HCT116 (cell line): ENCODE measurements at regions not wholly inside any gene's neighbourhood (a gene's known extent, or its start where the extent isn't known, plus 50 kb on each side); places are given as distances from the start of the nearest gene placed in this dataset.

Source experiments
- ATAC-seq: fragments of 200-7000 bp; cut with Tn5 transposase; 2 replicates; pipeline ENCODE4 v1.9.1; 2020; ENCODE audit warnings: mild to moderate bottlenecking, moderate library complexity
- BruUV-seq: library from RNA; stranded (reverse); fragments of 400-500 nt; replicated peaks from 2 replicates; lab custom pipeline; 2021; lab: Mats Ljungman, UMichigan
- CTCF ChIA-PET: fragments of 300-600 bp; sonication (Branson Sonifier 250); formaldehyde crosslinking; loops from one replicate; lab custom pipeline; 2021; ENCODE audit warnings: antibody characterized with exemption; lab: Charles Lee
- POLR2A ChIA-PET: fragments of 300-600, 350-600 bp; sonication (Branson Sonifier 250); formaldehyde crosslinking; loops from one replicate; lab custom pipeline; 2021; ENCODE audit warnings: antibody characterized with exemption; lab: Charles Lee
- RAD21 ChIA-PET, 2 experiments: fragments of 300-600 bp; sonication (Branson Sonifier 250); formaldehyde crosslinking; loops; one replicate each; lab custom pipeline; 2023; ENCODE audit warnings: low total read pairs in 2 of 2; ENCODE audit not compliant: uncharacterized antibody in 2 of 2, unreplicated experiment in 2 of 2, low non-redundant PET in 1 of 2; lab: Charles Lee
- DNase-seq: peaks from one replicate; pipeline ENCODE4 v3.0.0-alpha.2; 2010; ENCODE audit warnings: low read depth, low spot score
- H2AFZ ChIP-seq: fragments of 200-600 bp; shearing (Covaris generic), sonication (generic); 2 replicates; pipeline ENCODE4 v1.6.1; 2017; ENCODE audit warnings: low read depth, mixed run types, mixed read lengths, antibody characterized with exemption, low read length; ENCODE audit not compliant: poor library complexity, severe bottlenecking
- H3K27ac ChIP-seq: 2 replicates; pipeline ENCODE4 v1.5.1; 2012; ENCODE audit warnings: low read depth, low read length
- H3K27me3 ChIP-seq: fragments of 200-600 bp; sonication (generic); 2 replicates; pipeline ENCODE4 v1.6.1; 2016; ENCODE audit warnings: mixed run types, low read length, mixed read lengths; ENCODE audit not compliant: insufficient read depth
- H3K36me3 ChIP-seq, 2 experiments: fragments of 200-500 bp in 1 of 2; fragments of 200-600 bp in 1 of 2; sonication (Bioruptor generic) in 1 of 2; sonication (generic) in 1 of 2; 2 replicates each; pipeline versions ENCODE4 v1.5.1 to v1.6.1; 2014 to 2016; ENCODE audit warnings: low read length in 2 of 2, inconsistent platforms in 1 of 2, mixed read lengths in 1 of 2, mixed run types in 1 of 2; ENCODE audit not compliant: insufficient read depth in 2 of 2, control insufficient read depth in 1 of 2
- H3K4me1 ChIP-seq, 2 experiments: fragments of 200-600 bp in 1 of 2; sonication (generic) in 1 of 2; 2 replicates each; pipeline versions ENCODE4 v1.5.1 to v1.6.1; 2012 to 2017; ENCODE audit warnings: low read length in 2 of 2, inconsistent platforms in 1 of 2, mild to moderate bottlenecking in 1 of 2, mixed read lengths in 1 of 2, mixed run types in 1 of 2, moderate library complexity in 1 of 2; ENCODE audit not compliant: insufficient read depth in 2 of 2, control insufficient read depth in 1 of 2
- H3K4me2 ChIP-seq: fragments of 200-600 bp; sonication (generic); 2 replicates; pipeline ENCODE4 v1.6.1; 2017; ENCODE audit warnings: mixed run types, low read length, mixed read lengths
- H3K4me3 ChIP-seq, 2 experiments: fragments of 200-600 bp in 1 of 2; sonication (generic) in 1 of 2; replicated peaks in 1 of 2; 2 replicates each; pipeline ENCODE4 v1.5.1; 2011 to 2016; ENCODE audit warnings: low read length in 2 of 2, control low read depth in 1 of 2, low read depth in 1 of 2, mild to moderate bottlenecking in 1 of 2, mixed read lengths in 1 of 2, mixed run types in 1 of 2
- H3K79me2 ChIP-seq: fragments of 200-600 bp; sonication (generic); 2 replicates; pipeline ENCODE4 v1.6.1; 2017; ENCODE audit warnings: mild to moderate bottlenecking, mixed run types, low read length, moderate library complexity, mixed read lengths; ENCODE audit not compliant: insufficient read depth
- H3K9ac ChIP-seq: fragments of 200-600 bp; sonication (generic); 2 replicates; pipeline ENCODE4 v1.6.1; 2016; ENCODE audit warnings: low read length, mixed read lengths
- H3K9me2 ChIP-seq: fragments of 200-600 bp; sonication (generic), shearing (Covaris generic); 2 replicates; pipeline ENCODE4 v1.6.1; 2017; ENCODE audit warnings: mixed run types, mild to moderate bottlenecking, moderate library complexity; ENCODE audit not compliant: insufficient read depth
- H3K9me3 ChIP-seq, 2 experiments: fragments of 200-500 bp in 1 of 2; fragments of 200-600 bp in 1 of 2; sonication (Bioruptor generic) in 1 of 2; sonication (generic) in 1 of 2; 2 replicates each; pipeline ENCODE4 v1.6.1; 2014 to 2017; ENCODE audit warnings: low read length in 2 of 2, mixed read lengths in 2 of 2, inconsistent platforms in 1 of 2, low read depth in 1 of 2, mild to moderate bottlenecking in 1 of 2, mixed run types in 1 of 2, moderate library complexity in 1 of 2; ENCODE audit not compliant: control insufficient read depth in 1 of 2, insufficient read depth in 1 of 2
- H4K20me1 ChIP-seq: fragments of 200-600 bp; sonication (generic), shearing (Covaris generic); 2 replicates; pipeline ENCODE4 v1.6.1; 2017; ENCODE audit warnings: mixed run types, mild to moderate bottlenecking, moderate library complexity; ENCODE audit not compliant: insufficient read depth
- CBX3 ChIP-seq: IDR thresholded peaks from 2 replicates; pipeline ENCODE4 v1.6.1; 2012; ENCODE audit warnings: low read depth
- EZH2 ChIP-seq: fragments of 200-600 bp; sonication (generic); IDR thresholded peaks from 2 replicates; pipeline ENCODE4 v1.6.1; 2017; ENCODE audit warnings: antibody characterized with exemption, mixed run types
- EZH2phosphoT487 ChIP-seq: fragments of 200-600 bp; IDR thresholded peaks from 2 replicates; pipeline ENCODE4 v1.6.1; 2018; ENCODE audit warnings: antibody characterized with exemption, borderline replicate concordance
- POLR2A ChIP-seq: IDR thresholded peaks from 2 replicates; pipeline ENCODE4 v1.7.0; 2011; ENCODE audit warnings: borderline replicate concordance; ENCODE audit not compliant: insufficient read depth, insufficient read length; ENCODE audit errors: extremely low read depth
- SIN3A ChIP-seq: IDR thresholded peaks from 2 replicates; pipeline ENCODE4 v1.6.1; 2012; ENCODE audit warnings: low read depth
- YY1 ChIP-seq: IDR thresholded peaks from 2 replicates; pipeline ENCODE4 v1.6.1; 2011; ENCODE audit warnings: low read length, low read depth, moderate library complexity, mild to moderate bottlenecking; ENCODE audit not compliant: insufficient replicate concordance; ENCODE audit errors: extremely low read depth
- ZFX ChIP-seq: fragments of 450-650 bp; IDR thresholded peaks from 2 replicates; pipeline ENCODE4 v1.6.1; 2017
- ZNF274 ChIP-seq: fragments of 200-500 bp; sonication (Bioruptor generic); IDR thresholded peaks from 2 replicates; pipeline ENCODE4 v1.6.1; 2014; ENCODE audit warnings: mild to moderate bottlenecking, low read depth, low read length, inconsistent platforms
- intact Hi-C: fragments of 100-400 bp; cut with micrococcal nuclease; formaldehyde crosslinking; loops from 2 replicates; pipeline ENCODE4 v1.10.0; 2022
- TF ChIP-seq, protein P1 (sequence below): IDR thresholded peaks from 2 replicates; pipeline ENCODE4 v1.6.1; 2012
- TF ChIP-seq, protein P2 (sequence below): IDR thresholded peaks from 2 replicates; pipeline ENCODE4 v1.6.1; 2012

DNA sequence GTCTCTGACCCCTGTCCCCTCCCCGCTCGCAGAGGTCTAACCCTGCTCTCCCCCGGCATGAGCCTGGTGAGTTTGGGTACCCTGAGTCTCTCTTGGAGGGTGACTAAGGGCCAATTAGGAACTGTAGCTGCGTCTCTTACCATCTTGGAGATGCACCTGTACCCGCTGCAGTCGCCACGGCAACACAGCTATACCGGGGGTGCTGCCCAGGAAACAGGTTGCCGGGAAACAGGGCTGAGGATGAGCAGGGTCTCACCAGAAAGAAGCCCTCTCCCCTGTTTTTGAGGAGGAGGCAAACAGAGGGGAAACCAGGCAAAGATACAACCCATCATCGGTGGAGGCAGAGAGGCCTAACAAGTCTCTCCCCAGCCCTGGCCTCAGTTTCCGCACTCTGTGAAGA lies 140.2 kb downstream of the TMEM132E start (continued):
- TF ChIP-seq EZH2 (no peak), SIN3A (no peak), YY1 (no peak)
- TF ChIP-seq, protein P1, sequence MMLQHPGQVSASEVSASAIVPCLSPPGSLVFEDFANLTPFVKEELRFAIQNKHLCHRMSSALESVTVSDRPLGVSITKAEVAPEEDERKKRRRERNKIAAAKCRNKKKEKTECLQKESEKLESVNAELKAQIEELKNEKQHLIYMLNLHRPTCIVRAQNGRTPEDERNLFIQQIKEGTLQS = no peak

DNA sequence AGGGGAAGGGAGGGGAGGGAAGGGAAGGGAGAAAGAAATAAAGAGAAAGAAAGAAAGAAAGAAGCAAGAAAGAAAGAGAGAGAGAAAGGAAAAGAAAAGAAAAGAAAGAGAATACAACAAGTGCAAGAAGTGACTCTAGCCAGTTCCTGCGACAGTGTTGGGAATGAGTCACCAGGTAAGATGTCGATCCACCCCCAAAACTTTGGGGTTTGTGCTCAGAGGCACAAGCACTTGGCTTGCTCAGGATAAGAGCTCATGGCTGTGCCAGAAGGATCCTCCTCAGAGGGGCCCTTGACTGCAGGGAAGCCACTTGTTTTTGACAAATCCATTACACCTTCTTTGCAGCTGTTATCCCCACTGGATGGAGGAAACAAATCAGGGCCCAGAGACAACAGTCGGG lies 137.7 kb downstream of the TMEM132E start:
- intact Hi-C loops = no loop called here
- POLR2A ChIA-PET = no interaction called here

DNA sequence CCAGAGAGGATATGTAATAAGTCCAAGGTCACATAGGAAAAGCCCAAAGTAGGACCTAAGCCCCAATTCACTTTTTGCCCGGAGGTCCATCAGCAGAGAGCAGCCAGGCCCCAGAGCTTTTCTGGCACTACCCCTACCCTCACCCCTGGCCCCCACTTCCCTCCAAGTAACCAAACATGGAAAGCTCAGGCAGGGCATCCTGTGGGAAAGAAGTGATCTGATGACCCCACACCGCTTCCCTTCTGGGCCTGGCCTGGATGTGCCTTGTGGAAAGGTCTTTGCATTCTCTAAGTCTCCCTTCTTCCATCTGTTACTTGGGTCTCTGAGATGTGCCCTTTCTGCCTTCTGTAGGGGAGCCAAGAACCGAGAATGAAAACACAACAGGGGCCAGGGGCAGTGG lies 136.9 kb downstream of the TMEM132E start:
- ChIA-PET CTCF (no interaction called here), RAD21 (interaction anchor here in 1 of 2 experiments (0.6 kb wide), 1 partner anchor 15 kb away, joined by 3 read pairs; no protein-coding TSS in a partner anchor), POLR2A (no interaction called here)
- H3K36me3 ChIP-seq = no peaks in the 10 kb centered on the region
- no peaks in the 10 kb centered on the region for H3K79me2 ChIP-seq
- no peak overlapping the region for H3K4me3 ChIP-seq
- DNase-seq (no peak), ATAC-seq (no peak)
- H4K20me1 ChIP-seq = no peaks in the 10 kb centered on the region
- no peak overlapping the region for H3K9ac ChIP-seq
- TF ChIP-seq POLR2A = no peak
- TF ChIP-seq ZFX = no peak
- TF ChIP-seq, protein P2, sequence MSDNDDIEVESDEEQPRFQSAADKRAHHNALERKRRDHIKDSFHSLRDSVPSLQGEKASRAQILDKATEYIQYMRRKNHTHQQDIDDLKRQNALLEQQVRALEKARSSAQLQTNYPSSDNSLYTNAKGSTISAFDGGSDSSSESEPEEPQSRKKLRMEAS = no peak
- TF ChIP-seq EZH2phosphoT487 = no peak
- TF ChIP-seq EZH2 = no peak
- TF ChIP-seq, all 23 proteins: peak for 0
- BruUV-seq = no TSS peak
- H3K27me3 ChIP-seq = peaks cover 34% of the 10 kb centered on the region
- no peak overlapping the region for H2AFZ ChIP-seq
- peaks cover 0 to 12% of the 10 kb centered on the region in 2 experiments; a peak in 2 of 4 replicates for H3K4me1 ChIP-seq
- intact Hi-C loops = no loop called here
- no peaks in the 10 kb centered on the region for H3K9me2 ChIP-seq
- no peak overlapping the region for H3K4me2 ChIP-seq
- H3K27ac ChIP-seq = no peak overlapping the region
- H3K9me3 ChIP-seq = no peaks in the 10 kb centered on the region

More for the DNA sequence above, 137.7 kb downstream of the TMEM132E start:
- Histone ChIP-seq H3K27ac (no peak overlapping the region), H3K9me2 (no peaks in the 10 kb centered on the region), H3K79me2 (no peaks in the 10 kb centered on the region), H3K4me3 (no peak overlapping the region), H3K9me3 (no peaks in the 10 kb centered on the region), H2AFZ (no peak overlapping the region), H4K20me1 (no peaks in the 10 kb centered on the region), H3K4me2 (no peak overlapping the region), H3K27me3 (peaks cover 26% of the 10 kb centered on the region), H3K4me1 (peaks cover 0 to 20% of the 10 kb centered on the region in 2 experiments; a peak in 3 of 4 replicates), H3K9ac (no peak overlapping the region), H3K36me3 (no peaks in the 10 kb centered on the region)
- ATAC-seq (no peak), DNase-seq (no peak)
- TF ChIP-seq CBX3 (no peak), ZNF274 (no peak), YY1 (no peak), EZH2 (no peak)
- BruUV-seq = no TSS peak
- ChIA-PET RAD21 (no interaction called here), CTCF (no interaction called here)
